Stimulated activated naive CD8-positive, alpha-beta T cell treated with anti-CD3 and anti-CD28 coated beads, Interleukin-15, amount 100 ng/mL, for 72 hours (primary cell): ENCODE measurements at regions not wholly inside any gene's neighbourhood (a gene's known extent, or its start where the extent isn't known, plus 50 kb on each side); places are given as distances from the start of the nearest gene placed in this dataset.

Experiments used
- ATAC-seq: fragments of 150-1000 bp; cut with Tn5 transposase; 2 replicates; pipeline ENCODE4 v1.10.0; 2021; ENCODE audit warnings: mild to moderate bottlenecking, moderate library complexity
- DNase-seq, 2 donors: peaks; one replicate each; pipeline ENCODE4 v3.0.0; 2021 to 2022
- H3K27ac Mint-ChIP-seq, 2 donors: one replicate each; pipeline ENCODE4 v1.8.0; 2022; ENCODE audit warnings: mild to moderate bottlenecking in 2 of 2, mixed read lengths in 2 of 2, moderate library complexity in 2 of 2
- H3K27me3 Mint-ChIP-seq: one replicate; pipeline ENCODE4 v1.8.0; 2022; ENCODE audit warnings: mixed read lengths
- H3K4me1 Mint-ChIP-seq: one replicate; pipeline ENCODE4 v1.8.0; 2022; ENCODE audit warnings: mild to moderate bottlenecking, mixed read lengths
- H3K4me3 Mint-ChIP-seq, 2 donors: one replicate each; pipeline ENCODE4 v1.8.0; 2022; ENCODE audit warnings: mild to moderate bottlenecking in 2 of 2, mixed read lengths in 2 of 2, moderate library complexity in 1 of 2
- H3K9me3 Mint-ChIP-seq, 2 donors: one replicate each; pipeline ENCODE4 v1.8.0; 2022; ENCODE audit warnings: mixed read lengths in 2 of 2

GRCh38 chr5:167966979-167967378, 324.5 kb upstream of the WWC1 start:
- no peak overlapping the region for H3K27ac Mint-ChIP-seq
- DNase-seq (no peak), ATAC-seq (no peak)
- peaks cover 0 to 7% of the 10 kb centered on the region in 2 donors for H3K9me3 Mint-ChIP-seq
- H3K27me3 Mint-ChIP-seq = peaks cover 8% of the 10 kb centered on the region
- no peak overlapping the region for H3K4me3 Mint-ChIP-seq
- H3K4me1 Mint-ChIP-seq = no peaks in the 10 kb centered on the region

- Mint-ChIP-seq H3K27ac (no peak overlapping the region), H3K27me3 (peaks cover 8% of the 10 kb centered on the region), H3K4me1 (no peaks in the 10 kb centered on the region), H3K4me3 (no peak overlapping the region), H3K9me3 (peaks cover 0 to 7% of the 10 kb centered on the region in 2 donors)
- ATAC-seq = no peak
- no peak for DNase-seq
Measured at GRCh38 chr5:167967494-167968177, 323.8 kb upstream of the WWC1 start.

- no peak for ATAC-seq
- H3K9me3 Mint-ChIP-seq = peaks cover 0 to 14% of the 10 kb centered on the region in 2 donors
- H3K27ac Mint-ChIP-seq = peak overlapping the region in 1 of 2 donors; percentile 19
- no peak for DNase-seq
- H3K4me3 Mint-ChIP-seq = no peak overlapping the region
- peaks cover 8% of the 10 kb centered on the region for H3K27me3 Mint-ChIP-seq
- H3K4me1 Mint-ChIP-seq = no peaks in the 10 kb centered on the region
Measured at GRCh38 chr5:167968837-167969236, 322.6 kb upstream of the WWC1 start.

- ATAC-seq = no peak
- Mint-ChIP-seq H3K9me3 (peaks cover 0 to 14% of the 10 kb centered on the region in 2 donors), H3K27me3 (peaks cover 8% of the 10 kb centered on the region), H3K27ac (no peak overlapping the region), H3K4me3 (no peak overlapping the region), H3K4me1 (no peaks in the 10 kb centered on the region)
- no peak for DNase-seq
Measured at GRCh38 chr5:167969998-167970397, 321.4 kb upstream of the WWC1 start.

GRCh38 chr5:167971706-167972105, 319.7 kb upstream of the WWC1 start:
- Mint-ChIP-seq H3K27me3 (peaks cover 8% of the 10 kb centered on the region), H3K4me3 (no peak overlapping the region), H3K27ac (no peak overlapping the region), H3K9me3 (peaks cover 0 to 14% of the 10 kb centered on the region in 2 donors), H3K4me1 (no peaks in the 10 kb centered on the region)
- no peak for DNase-seq
- ATAC-seq = no peak

- Mint-ChIP-seq H3K9me3 (peaks cover 0 to 17% of the 10 kb centered on the region in 2 donors), H3K27ac (no peak overlapping the region), H3K4me1 (no peaks in the 10 kb centered on the region), H3K4me3 (no peak overlapping the region), H3K27me3 (peaks cover 8% of the 10 kb centered on the region)
- ATAC-seq (no peak), DNase-seq (no peak)
Measured at GRCh38 chr5:167973126-167973525, 318.3 kb upstream of the WWC1 start.

GRCh38 chr5:167984951-167985350, 306.5 kb upstream of the WWC1 start:
- Mint-ChIP-seq H3K4me3 (no peak overlapping the region), H3K27ac (no peak overlapping the region), H3K4me1 (no peaks in the 10 kb centered on the region), H3K9me3 (peaks cover 6 to 10% of the 10 kb centered on the region in 2 donors), H3K27me3 (peaks cover 6% of the 10 kb centered on the region)
- ATAC-seq (no peak), DNase-seq (no peak)

GRCh38 chr5:167985373-167985772, 306.1 kb upstream of the WWC1 start:
- no peak overlapping the region for H3K27ac Mint-ChIP-seq
- H3K4me1 Mint-ChIP-seq = no peaks in the 10 kb centered on the region
- ATAC-seq (no peak), DNase-seq (no peak)
- H3K27me3 Mint-ChIP-seq = peaks cover 6% of the 10 kb centered on the region
- H3K9me3 Mint-ChIP-seq = peaks cover 6% of the 10 kb centered on the region in 2 donors
- H3K4me3 Mint-ChIP-seq = no peak overlapping the region

- Mint-ChIP-seq H3K27ac (no peak overlapping the region), H3K27me3 (peaks cover 6% of the 10 kb centered on the region), H3K4me3 (no peak overlapping the region), H3K4me1 (no peaks in the 10 kb centered on the region), H3K9me3 (peaks cover 0 to 6% of the 10 kb centered on the region in 2 donors)
- DNase-seq = no peak
- ATAC-seq = no peak
Measured at GRCh38 chr5:167987490-167988280, 303.8 kb upstream of the WWC1 start.

GRCh38 chr5:167992868-167993267, 298.6 kb upstream of the WWC1 start:
- Mint-ChIP-seq H3K27me3 (peaks cover 6% of the 10 kb centered on the region), H3K4me3 (no peak overlapping the region), H3K4me1 (no peaks in the 10 kb centered on the region), H3K9me3 (peaks cover 0 to 9% of the 10 kb centered on the region in 2 donors), H3K27ac (no peak overlapping the region)
- ATAC-seq (no peak), DNase-seq (no peak)

GRCh38 chr5:167993771-167994170, 297.7 kb upstream of the WWC1 start:
- Mint-ChIP-seq H3K9me3 (peaks cover 0 to 9% of the 10 kb centered on the region in 2 donors), H3K27ac (no peak overlapping the region)

GRCh38 chr5:167995844-167996425, 295.5 kb upstream of the WWC1 start:
- H3K9me3 Mint-ChIP-seq = peaks cover 0 to 3% of the 10 kb centered on the region in 2 donors
- H3K4me1 Mint-ChIP-seq = no peaks in the 10 kb centered on the region
- H3K4me3 Mint-ChIP-seq = no peak overlapping the region
- H3K27me3 Mint-ChIP-seq = no peaks in the 10 kb centered on the region
- no peak for ATAC-seq
- no peak overlapping the region for H3K27ac Mint-ChIP-seq
- no peak for DNase-seq

More at GRCh38 chr5:167993771-167994170, 297.7 kb upstream of the WWC1 start:
- no peak overlapping the region for H3K4me3 Mint-ChIP-seq
- no peaks in the 10 kb centered on the region for H3K27me3 Mint-ChIP-seq
- no peaks in the 10 kb centered on the region for H3K4me1 Mint-ChIP-seq
- DNase-seq (no peak), ATAC-seq (no peak)

GRCh38 chr5:167998148-167998767, 293.2 kb upstream of the WWC1 start:
- H3K4me3 Mint-ChIP-seq = no peak overlapping the region
- H3K27ac Mint-ChIP-seq = no peak overlapping the region
- peaks cover 0 to 3% of the 10 kb centered on the region in 2 donors for H3K9me3 Mint-ChIP-seq
- H3K27me3 Mint-ChIP-seq = no peaks in the 10 kb centered on the region
- ATAC-seq = no peak
- no peak for DNase-seq
- H3K4me1 Mint-ChIP-seq = no peaks in the 10 kb centered on the region

GRCh38 chr5:167999182-167999581, 292.3 kb upstream of the WWC1 start:
- no peak for DNase-seq
- peaks cover 0 to 3% of the 10 kb centered on the region in 2 donors for H3K9me3 Mint-ChIP-seq
- H3K27me3 Mint-ChIP-seq = no peaks in the 10 kb centered on the region
- H3K4me3 Mint-ChIP-seq = no peak overlapping the region
- no peaks in the 10 kb centered on the region for H3K4me1 Mint-ChIP-seq
- no peak overlapping the region for H3K27ac Mint-ChIP-seq
- ATAC-seq = no peak

GRCh38 chr5:168001318-168001717, 290.1 kb upstream of the WWC1 start:
- no peak overlapping the region for H3K27ac Mint-ChIP-seq
- peaks cover 0 to 3% of the 10 kb centered on the region in 2 donors for H3K9me3 Mint-ChIP-seq
- ATAC-seq (no peak), DNase-seq (no peak)
- no peaks in the 10 kb centered on the region for H3K4me1 Mint-ChIP-seq
- no peaks in the 10 kb centered on the region for H3K27me3 Mint-ChIP-seq
- H3K4me3 Mint-ChIP-seq = no peak overlapping the region
